Myocyte (in vitro differentiated cells): ENCODE measurements at regions not wholly inside any gene's neighbourhood (a gene's known extent, or its start where the extent isn't known, plus 50 kb on each side); places are given as distances from the start of the nearest gene placed in this dataset.
"Not testable (repeated sequence)": the region's sequence is repeated elsewhere in the genome, so short reads cannot be mapped to it uniquely, and the experiment has no call there.

Experiments
- DNase-seq: peaks from one replicate; pipeline ENCODE4 v3.0.0-alpha.2; 2012; ENCODE audit warnings: low read depth

DNA sequence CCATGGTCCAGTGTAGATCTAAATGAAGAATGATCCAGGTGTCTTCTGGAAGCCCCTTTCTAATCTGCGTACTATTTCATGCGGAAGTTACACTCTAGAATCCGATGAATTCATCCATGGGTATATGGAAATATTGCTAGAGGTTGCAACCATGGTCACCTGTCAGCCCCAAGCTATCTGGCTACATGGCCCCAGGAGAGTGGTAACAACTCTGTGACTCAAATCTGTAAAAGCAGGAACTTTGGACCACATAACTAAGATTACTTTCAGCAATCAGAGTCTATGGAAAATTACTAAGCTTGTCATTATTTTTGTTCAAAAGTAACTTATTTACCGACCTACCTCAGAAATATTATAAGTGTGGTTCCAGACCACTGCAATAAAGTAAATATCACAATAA lies 150.6 kb upstream of the MED14 start:
- DNase-seq: no peak

DNA sequence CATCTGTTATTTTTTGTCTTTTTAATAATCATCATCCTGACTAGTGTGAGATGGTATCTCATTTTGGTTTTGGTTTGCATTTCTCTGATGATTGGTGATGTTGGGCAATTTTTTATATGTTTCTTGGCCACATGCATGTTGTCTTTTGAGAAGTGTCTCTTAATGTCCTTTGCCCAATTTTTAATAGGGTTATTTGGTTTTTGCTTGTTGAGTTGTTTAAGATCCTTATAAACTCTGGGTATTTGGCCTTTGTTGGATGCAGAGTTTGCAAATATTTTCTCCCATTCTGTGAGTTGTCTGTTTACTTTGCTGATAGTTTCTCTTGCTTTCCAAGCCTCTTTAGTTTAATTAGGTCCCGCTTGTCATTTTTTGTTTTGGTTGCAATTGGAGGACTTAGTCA lies 152.1 kb upstream of the MED14 start:
- no peak for DNase-seq

DNA sequence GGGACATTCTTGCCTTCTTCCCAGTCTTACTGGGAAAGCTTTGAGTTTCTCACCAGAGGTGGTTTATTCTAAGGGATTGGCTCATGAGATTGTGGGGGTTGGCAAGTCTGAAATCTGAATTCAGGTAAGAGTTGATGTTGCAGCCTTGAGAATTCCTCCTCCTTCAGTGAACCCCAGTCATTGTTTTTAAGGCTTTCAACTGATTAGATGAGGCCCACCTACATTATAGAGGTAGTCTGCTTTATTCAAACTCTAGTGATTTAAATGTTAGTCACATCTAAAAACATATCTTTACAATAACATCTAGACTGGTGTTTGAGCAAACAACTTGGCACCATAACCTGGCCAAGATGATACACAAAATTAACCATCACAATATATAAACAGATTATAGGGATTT lies 156.5 kb upstream of the MED14 start:
- no peak for DNase-seq

DNA sequence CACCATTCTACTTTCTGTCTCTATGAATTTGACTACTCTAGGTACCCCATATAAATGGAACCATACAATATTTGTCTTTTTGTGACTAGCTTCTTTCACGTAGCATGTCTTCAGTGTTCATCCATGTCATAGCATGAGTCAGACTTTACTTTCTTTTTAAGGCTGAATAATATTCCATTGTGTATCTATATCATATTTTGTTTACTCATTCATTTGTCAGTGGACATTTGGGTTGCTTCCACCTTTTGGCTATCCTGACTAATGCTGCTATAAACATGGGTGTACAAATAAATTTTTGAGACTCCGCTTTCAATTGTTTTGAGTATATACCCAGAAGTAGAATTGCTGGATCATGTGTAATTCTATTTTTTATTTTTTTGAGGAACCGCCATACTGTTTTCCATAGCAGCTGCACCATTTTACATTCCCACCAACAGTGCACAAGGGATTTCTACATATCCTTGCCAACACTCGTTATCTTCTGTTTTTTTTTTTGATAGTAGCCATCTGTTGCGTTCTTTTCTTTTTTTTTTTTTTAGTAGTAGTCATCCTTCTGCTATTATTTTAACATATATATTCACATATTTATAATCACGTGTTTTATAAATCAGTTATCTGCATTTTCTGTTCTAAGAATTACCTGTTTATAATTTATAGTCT lies 158.0 kb upstream of the MED14 start:
- DNase-seq: no peak

DNA sequence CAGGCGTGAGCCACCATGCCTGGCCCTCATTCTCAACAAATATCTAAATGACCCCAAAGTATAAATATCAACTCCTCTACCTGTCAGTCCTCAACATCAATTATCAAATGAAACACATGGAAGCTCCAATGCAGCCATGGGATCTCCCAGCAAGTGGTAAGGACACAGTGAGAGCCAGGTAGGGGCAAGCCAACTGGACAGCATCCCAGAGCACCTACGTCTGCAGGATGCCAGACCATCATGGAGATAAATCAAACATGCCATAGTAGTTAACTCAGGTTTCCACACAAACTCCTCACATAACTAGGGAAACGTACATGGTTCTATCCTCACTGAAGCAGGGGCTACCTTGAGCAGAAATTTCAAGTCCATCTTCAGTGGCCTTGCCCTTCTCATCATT lies 159.9 kb upstream of the MED14 start:
- DNase-seq: no peak

DNA sequence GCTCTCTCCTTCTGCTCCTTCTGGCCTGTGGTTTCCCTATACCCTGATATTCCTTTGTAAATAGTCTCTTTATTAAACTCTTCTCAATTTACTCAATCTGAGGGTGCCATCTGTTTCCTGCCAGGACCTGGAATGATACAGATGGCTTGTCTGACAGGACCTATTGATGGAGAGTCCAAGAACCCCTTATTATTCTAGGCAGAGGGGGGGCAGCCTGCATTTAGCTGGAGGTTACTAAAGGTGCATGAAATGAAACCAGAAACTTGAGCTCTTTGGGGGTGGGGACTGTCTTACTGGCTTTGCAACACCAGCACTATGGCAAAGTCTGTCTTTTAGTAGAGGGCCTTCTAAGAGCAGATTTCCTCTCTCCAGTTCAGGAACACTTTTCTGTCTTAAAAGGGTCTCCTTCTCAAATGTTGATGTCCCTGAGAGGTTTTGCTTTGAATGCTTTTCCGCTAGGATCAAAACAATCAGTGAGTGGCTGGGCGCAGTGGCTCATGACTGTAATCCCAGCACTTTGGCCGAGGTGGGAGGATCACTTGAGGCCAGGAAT lies 162.5 kb upstream of the MED14 start:
- DNase-seq: no peak

DNA sequence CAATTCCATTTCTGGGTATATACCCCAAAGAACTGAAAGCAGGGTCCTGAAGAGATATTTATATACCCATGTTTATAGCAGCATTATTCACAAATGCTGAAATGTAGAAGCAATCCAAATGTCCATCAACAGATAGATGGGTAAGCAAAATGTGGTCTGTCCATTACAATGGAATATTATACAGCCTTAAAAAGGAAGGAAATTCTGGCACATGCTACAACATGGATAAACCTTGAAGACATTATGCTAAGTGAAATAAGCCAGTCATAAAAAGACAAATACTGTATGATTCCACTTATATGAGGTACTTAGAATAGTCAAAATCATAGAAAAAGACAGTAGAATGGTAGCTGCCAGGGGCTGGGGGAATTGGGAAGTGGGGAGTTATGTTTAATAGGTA lies 169.4 kb upstream of the MED14 start:
- DNase-seq: not testable (repeated sequence)

DNA sequence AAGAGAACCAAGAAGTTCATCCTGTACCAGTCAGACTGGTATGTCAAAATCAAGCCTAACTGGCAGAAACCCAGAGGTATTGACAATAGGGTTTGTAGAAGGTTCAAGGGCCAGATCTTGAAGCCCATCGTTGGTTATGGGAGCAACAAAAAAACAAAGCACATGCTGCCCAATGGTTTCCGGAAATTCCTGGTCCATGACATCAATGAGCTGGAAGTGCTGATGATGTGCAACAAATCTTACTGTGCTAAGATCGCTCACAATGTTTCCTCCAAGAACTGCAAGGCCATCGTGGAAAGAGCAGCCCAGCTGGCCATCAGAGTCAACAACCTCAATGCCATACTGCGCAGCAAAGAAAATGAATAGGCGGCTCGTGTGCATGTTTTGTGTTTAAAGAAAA lies 172.7 kb upstream of the MED14 start:
- peak; percentile 38 for DNase-seq

DNA sequence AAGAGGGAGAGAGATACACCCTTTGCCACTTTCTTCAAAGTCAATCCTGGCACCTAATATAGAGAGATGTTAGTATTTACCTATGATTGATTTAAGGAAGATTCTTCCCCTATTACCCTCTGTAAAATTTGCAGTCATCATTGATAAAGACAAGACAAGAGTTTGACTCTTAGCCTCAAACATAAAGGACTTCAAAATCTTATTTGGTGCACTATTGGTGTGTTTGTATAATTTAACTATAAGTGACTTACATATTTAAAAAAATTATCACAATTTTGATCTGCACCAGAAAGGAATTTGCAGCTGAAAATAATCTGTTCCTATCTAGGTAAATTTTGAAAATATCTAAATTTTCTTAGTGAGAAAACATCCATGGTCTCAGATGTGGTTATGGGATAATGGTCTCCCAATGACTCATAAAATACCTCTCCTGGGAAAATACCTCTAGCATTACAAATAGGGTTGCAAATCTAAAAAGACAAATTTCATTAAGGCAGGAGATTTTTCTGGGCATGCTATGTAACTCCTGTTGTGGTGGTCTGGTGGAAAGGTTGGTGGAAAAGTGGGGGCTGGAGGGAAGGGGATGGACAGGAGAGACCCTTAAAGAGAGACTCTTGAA lies 173.6 kb upstream of the MED14 start:
- peak; percentile 24 for DNase-seq

DNA sequence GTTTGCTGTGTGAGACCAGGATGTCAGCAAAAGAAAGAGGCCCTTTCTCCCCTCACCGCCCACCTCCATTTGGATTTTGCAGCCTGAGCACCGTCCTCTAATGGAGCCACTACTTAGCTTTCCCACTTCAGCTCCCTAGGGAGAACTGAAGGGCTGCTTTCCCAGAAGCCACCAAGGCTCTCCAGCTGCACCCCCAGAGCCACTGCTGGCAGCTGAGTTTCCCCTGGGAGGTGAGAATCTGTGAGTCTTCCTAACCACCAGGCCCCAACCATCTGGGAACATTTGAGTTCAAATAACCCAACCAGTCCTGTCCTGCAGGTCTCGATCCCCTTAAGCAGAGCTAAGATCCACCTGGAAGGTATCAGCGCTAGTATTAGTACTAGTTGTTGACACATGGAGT lies 173.1 kb upstream of the USP9X start:
- DNase-seq: peak; percentile 51

DNA sequence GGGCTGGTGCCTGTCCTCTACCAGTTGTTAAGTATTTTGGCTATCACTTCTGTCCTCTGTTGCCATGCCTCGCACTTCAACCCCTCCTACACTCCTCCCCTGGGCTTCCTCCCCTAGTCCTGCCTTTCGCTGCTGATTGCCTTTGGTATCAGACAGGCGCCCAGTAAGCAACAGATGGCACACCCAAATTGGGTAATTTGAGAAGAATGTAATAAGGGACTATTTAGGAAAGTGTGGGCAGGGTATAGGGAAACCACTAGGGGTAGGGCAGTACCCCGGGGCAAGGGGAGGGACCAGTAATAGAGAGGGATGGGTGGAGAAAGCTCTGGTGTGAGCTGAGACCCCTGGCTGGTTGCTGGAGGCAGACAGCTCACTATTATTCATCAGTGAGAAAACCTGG lies 172.7 kb upstream of the USP9X start:
- peak; percentile 36 for DNase-seq

DNA sequence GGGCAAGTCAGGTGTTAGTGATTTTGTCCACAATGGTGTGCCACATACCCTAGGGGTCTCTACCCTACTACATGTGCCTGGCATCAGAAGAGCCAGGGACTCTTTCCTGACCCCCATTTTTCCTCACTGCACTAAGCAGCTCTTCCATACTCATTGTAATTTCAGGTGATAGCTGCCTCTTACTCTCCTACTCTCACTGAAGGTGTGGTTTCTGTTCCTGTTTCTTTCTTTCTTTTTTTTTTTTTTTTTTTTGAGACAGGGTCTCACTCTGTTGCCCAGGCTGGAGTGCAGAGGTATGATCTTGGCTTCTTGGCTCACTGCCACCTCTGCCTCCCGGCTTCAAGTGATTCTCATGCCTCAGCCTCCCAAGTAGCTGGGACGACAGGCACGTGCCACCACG lies 164.9 kb upstream of the USP9X start:
- no peak for DNase-seq

DNA sequence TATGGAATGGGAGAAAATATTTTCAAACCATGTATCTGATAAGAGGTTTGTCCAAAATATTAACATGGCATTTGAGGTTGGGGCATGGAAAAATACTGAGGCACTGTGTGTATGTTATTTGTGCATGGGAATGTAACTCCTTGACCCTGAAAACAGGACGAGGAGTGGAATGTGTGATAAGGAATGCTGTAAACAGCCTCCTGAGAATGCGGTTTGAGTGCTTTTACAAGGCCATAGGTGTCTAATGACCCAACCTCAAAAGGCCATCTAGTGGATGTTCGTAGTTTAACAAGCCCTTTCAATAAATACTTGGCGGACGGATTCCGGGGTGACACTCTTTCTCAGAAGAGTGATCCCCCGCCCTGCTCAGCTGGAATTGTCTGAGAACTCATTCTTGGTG lies 162.9 kb upstream of the USP9X start:
- DNase-seq: no peak

DNA sequence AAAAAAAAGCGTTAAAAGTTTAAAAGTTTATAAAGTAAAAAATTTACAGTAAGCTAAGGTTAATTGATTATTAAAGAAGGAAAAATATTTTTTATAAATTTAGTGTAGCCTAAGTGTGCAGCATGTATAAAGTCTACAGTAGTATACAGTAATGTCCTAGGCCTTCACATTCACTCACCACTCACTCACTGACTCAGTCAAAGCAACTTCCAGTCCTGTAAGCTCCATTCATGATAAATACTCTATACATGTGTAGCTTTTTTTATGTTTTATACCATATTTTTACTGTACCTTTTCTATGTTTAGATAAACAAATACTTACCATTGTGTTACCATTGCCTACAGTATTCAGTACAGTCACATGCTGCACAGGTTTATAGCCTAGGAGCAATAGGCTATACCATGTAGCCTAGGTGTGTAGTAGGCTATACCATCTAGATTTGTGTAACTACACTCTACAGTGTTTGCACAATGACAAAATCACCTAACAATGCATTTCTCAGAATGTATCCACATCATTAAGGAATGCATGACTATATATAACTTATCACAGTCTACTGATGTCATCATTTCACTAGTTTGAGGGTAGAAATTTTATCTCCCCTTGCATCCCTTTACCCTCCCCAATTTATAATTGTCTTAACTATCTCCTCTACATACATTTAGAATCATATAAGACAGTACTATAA lies 158.4 kb upstream of the USP9X start:
- DNase-seq: not testable (repeated sequence)

DNA sequence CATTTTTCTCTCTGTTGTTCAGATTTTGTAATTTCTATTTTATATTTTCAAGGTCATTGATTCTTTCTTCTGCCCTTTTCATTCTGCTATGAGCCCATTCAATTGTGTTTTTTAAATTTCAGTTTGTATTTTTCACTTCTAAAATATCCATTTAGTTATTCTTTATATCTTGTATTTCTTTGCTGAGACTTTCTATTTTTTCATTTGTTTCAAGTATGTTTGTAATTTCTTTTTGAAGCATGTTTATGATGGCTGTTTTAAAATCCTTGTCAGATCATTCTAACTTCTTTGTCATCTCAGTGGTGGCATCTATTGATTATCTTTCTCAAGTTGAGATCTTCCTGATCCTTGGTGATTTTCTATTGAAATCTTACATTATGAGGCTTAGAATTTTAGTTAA lies 157.2 kb upstream of the USP9X start:
- no peak for DNase-seq

DNA sequence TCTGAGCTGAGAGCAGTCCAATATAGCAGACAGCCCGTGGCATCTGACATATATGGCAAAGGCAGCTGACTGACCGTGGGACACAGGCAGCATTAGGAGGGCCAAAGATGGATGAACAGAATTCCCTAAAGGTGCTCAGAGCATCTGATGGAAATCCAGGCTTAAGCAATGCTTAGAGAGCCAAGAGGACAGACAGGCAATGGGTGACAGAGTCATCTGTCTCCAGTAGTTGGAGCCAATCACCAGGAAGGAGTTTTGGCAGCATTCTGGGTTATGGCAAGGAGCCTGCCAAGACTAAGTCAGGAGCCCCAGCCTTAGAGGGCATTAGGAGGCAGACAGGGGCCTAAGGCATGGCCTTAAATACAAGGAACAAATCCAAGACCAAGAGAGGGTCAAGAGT lies 153.3 kb upstream of the USP9X start:
- peak; percentile 42 for DNase-seq

DNA sequence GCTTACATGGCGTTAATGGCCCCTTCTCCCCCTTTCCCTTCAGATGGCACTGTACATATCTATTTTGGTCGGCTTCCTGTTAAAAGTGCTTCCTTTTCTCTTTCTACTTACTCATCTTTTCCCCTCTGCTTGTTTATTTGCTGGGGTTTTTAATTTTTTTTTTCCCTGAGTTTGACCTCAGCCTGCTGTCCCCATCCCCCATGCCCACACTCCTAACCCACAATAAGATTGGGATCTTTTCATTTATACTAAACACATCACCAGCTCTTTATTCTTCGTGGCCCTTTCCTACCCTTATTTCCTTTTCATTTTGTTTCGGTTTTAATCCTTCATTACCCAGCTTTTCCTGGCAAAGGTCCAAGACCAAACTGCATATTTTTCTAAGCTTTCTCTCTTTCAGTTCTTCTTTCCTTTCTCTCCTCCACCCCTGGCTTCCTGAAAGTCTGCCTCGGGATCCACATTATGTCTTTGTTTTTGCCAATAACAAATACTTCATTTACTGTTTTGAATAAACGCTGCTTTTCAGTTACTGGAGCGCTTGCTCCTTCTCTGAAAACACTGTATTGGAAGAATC lies 152.0 kb upstream of the USP9X start:
- DNase-seq: peak; percentile 48

DNA sequence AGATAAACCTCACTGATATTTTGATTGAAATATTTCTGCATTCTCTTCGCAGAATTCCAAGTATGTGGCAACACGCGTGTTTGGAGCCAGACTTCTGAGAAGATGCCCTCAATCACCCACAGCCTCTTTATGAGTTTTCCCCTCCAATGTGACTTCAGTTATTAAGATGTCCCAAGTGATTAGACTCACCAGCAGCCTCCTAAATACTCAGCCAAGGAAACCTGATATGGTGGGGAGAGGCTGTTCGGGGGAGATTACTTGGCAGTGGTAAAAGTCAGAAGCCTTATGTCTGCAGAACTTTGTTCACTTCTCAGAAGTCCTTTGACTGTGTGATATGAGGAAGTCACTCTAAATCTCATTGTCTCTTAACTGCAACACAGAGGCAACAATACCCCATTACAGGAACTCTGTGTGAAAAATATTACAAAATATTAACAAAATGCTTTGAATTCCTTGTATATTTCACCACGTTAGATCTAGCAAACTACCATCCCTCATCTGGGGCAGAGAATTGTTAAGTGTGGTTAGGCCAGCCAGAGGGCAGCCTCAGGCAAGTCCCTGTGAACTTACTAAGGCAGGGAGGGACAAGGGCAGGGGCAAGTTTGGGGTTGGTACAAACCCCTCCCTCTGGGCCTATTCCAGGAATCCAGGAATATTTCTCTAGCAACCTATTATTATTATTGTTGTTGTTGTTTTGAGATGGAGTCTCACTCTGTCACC lies 151.4 kb upstream of the USP9X start:
- peak; percentile 76 for DNase-seq

DNA sequence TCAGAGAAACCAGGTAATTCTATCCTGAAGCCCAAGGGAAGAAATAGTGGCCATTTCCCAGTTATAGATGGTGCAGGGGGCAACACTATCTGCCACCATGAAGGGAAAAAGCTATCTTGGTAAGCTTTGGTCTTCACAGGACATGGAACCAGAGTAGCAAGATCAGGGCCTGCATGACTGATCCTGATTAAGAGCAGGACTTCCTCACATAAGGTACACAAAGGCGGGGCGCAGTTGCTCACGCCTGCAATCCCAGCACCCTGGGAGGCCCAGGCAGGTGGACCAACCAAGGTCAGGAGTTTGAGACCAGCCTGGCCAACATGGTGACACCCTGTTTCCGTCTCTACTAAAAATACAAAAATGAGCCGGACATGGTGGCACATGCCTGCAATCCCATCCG lies 148.4 kb upstream of the USP9X start:
- no peak for DNase-seq

DNA sequence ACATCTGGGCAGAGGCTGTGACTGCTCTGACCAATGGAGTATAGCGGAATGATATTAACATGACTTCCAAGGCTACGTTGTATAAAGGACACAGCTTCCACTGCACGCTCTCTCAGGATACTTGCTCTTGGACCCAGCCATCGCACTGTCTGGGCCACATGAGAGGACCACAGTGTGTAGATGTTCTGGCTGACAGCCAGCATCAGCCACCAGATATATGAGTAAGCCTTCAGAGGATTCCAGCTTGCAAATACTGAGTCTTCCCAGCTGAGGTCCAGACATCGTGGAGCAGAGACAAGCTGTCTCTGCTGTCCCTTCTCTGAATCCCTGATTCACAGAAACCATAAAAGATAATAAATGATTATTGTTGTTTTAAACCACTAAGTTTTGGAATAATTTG lies 146.8 kb upstream of the USP9X start:
- DNase-seq: no peak

DNA sequence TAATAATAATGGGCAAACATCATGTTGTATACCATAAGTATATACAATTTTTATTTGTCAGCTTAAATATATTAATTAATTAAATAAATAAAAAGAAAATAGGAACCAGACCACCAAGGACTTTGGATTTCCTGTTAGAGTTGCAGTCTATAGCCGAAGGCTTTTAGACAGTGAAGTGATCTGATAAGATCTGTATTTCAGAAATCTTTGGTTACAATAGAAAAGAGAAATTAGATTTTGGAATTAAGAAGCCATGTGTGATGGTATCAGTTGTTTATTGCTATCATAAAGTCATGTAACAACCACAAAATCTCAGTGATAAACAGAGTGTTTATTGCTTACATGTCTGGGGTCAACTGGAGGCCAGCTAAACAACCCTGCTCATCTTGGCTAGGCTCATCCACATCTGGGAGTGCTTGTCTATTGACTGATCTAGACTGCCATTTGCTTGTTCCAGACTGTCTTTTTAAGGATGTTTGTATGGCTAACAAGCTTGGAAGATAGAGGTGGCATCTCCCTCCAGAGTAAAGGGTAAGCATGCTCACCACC lies 142.1 kb upstream of the USP9X start:
- no peak for DNase-seq
